ENCODE measurements at regions not wholly inside any gene's neighbourhood (a gene's known extent, or its start where the extent isn't known, plus 50 kb on each side); places are given as distances from the start of the nearest gene placed in this dataset.
"Not testable (repeated sequence)": the region's sequence is repeated elsewhere in the genome, so short reads cannot be mapped to it uniquely, and the experiment has no call there.

- no peaks in the 10 kb centered on the region for H3K36me3 ChIP-seq (ENCODE audit: control insufficient read depth, insufficient read depth, low read length)
- H3K9ac ChIP-seq (ENCODE audit: low read depth, low read length), result no peak overlapping the region
- no peak overlapping the region for H3K4me3 ChIP-seq (ENCODE audit: low read depth, low read length)
- peaks cover 12% of the 10 kb centered on the region for H3K4me1 ChIP-seq (ENCODE audit: control insufficient read depth, insufficient read depth, low read length)
- no peak overlapping the region for H3K27ac ChIP-seq (ENCODE audit: low read depth, low read length)
- no peaks in the 10 kb centered on the region for H3K27me3 ChIP-seq (ENCODE audit: control insufficient read depth, insufficient read depth, low read length)
- H3K9me3 ChIP-seq (ENCODE audit: control insufficient read depth, insufficient read depth, low read length), result no peaks in the 10 kb centered on the region
Observed at GRCh38 chr17:68760141-68760475, 158.9 kb upstream of the FAM20A start.

GRCh38 chr17:68759343-68760140 is 158.4 kb upstream of the FAM20A start:
- Histone ChIP-seq H3K27me3 (ENCODE audit: control insufficient read depth, insufficient read depth, low read length) (no peaks in the 10 kb centered on the region), H3K27ac (ENCODE audit: low read depth, low read length) (peak overlapping the region; percentile 82), H3K4me3 (ENCODE audit: low read depth, low read length) (peak overlapping the region; percentile 14; the same call in 1 of the 2 replicates), H3K9me3 (ENCODE audit: control insufficient read depth, insufficient read depth, low read length) (no peaks in the 10 kb centered on the region; the same call in 1 of the 2 replicates), H3K36me3 (ENCODE audit: control insufficient read depth, insufficient read depth, low read length) (no peaks in the 10 kb centered on the region), H3K4me1 (ENCODE audit: control insufficient read depth, insufficient read depth, low read length) (peaks cover 12% of the 10 kb centered on the region), H3K9ac (ENCODE audit: low read depth, low read length) (peak overlapping the region; percentile 74)

GRCh38 chr17:68759002-68759342 is 157.8 kb upstream of the FAM20A start:
- no peaks in the 10 kb centered on the region; the same call in 1 of the 2 replicates for H3K9me3 ChIP-seq (ENCODE audit: control insufficient read depth, insufficient read depth, low read length)
- no peaks in the 10 kb centered on the region for H3K36me3 ChIP-seq (ENCODE audit: control insufficient read depth, insufficient read depth, low read length)
- H3K4me1 ChIP-seq (ENCODE audit: control insufficient read depth, insufficient read depth, low read length), result peaks cover 12% of the 10 kb centered on the region
- peak overlapping the region; percentile 82 for H3K27ac ChIP-seq (ENCODE audit: low read depth, low read length)
- no peak overlapping the region for H3K4me3 ChIP-seq (ENCODE audit: low read depth, low read length)
- no peaks in the 10 kb centered on the region for H3K27me3 ChIP-seq (ENCODE audit: control insufficient read depth, insufficient read depth, low read length)
- peak overlapping the region; percentile 74 for H3K9ac ChIP-seq (ENCODE audit: low read depth, low read length)

GRCh38 chr17:68757866-68758757 is 156.9 kb upstream of the FAM20A start:
- not testable (repeated sequence) for H3K36me3 ChIP-seq (ENCODE audit: control insufficient read depth, insufficient read depth, low read length); H3K9ac ChIP-seq (ENCODE audit: low read depth, low read length); H3K9me3 ChIP-seq (ENCODE audit: control insufficient read depth, insufficient read depth, low read length); H3K4me3 ChIP-seq (ENCODE audit: low read depth, low read length); H3K27ac ChIP-seq (ENCODE audit: low read depth, low read length); H3K27me3 ChIP-seq (ENCODE audit: control insufficient read depth, insufficient read depth, low read length)
- peaks cover 12% of the 10 kb centered on the region for H3K4me1 ChIP-seq (ENCODE audit: control insufficient read depth, insufficient read depth, low read length)

GRCh38 chr17:68753985-68754769 is 153.0 kb upstream of the FAM20A start:
- Histone ChIP-seq H3K4me1 (ENCODE audit: control insufficient read depth, insufficient read depth, low read length) (peaks cover 21% of the 10 kb centered on the region), H3K27me3 (ENCODE audit: control insufficient read depth, insufficient read depth, low read length) (no peaks in the 10 kb centered on the region), H3K9ac (ENCODE audit: low read depth, low read length) (no peak overlapping the region), H3K36me3 (ENCODE audit: control insufficient read depth, insufficient read depth, low read length) (no peaks in the 10 kb centered on the region), H3K4me3 (ENCODE audit: low read depth, low read length) (no peak overlapping the region), H3K27ac (ENCODE audit: low read depth, low read length) (no peak overlapping the region), H3K9me3 (ENCODE audit: control insufficient read depth, insufficient read depth, low read length) (no peaks in the 10 kb centered on the region; the same call in 1 of the 2 replicates)

- no peaks in the 10 kb centered on the region for H3K36me3 ChIP-seq (ENCODE audit: control insufficient read depth, insufficient read depth, low read length)
- H3K9ac ChIP-seq (ENCODE audit: low read depth, low read length), result peak overlapping the region; percentile 42
- H3K27me3 ChIP-seq (ENCODE audit: control insufficient read depth, insufficient read depth, low read length), result no peaks in the 10 kb centered on the region
- peaks cover 7% of the 10 kb centered on the region; the same call in 1 of the 2 replicates for H3K9me3 ChIP-seq (ENCODE audit: control insufficient read depth, insufficient read depth, low read length)
- H3K4me3 ChIP-seq (ENCODE audit: low read depth, low read length), result peak overlapping the region; percentile 0; the same call in 1 of the 2 replicates
- H3K4me1 ChIP-seq (ENCODE audit: control insufficient read depth, insufficient read depth, low read length), result peaks cover 22% of the 10 kb centered on the region
- H3K27ac ChIP-seq (ENCODE audit: low read depth, low read length), result peak overlapping the region; percentile 94
Observed at GRCh38 chr17:68750208-68750562, 149.0 kb upstream of the FAM20A start.

- Histone ChIP-seq H3K27me3 (ENCODE audit: control insufficient read depth, insufficient read depth, low read length) (no peaks in the 10 kb centered on the region), H3K9me3 (ENCODE audit: control insufficient read depth, insufficient read depth, low read length) (peaks cover 12% of the 10 kb centered on the region; the same call in 1 of the 2 replicates), H3K27ac (ENCODE audit: low read depth, low read length) (peak overlapping the region; percentile 94), H3K4me3 (ENCODE audit: low read depth, low read length) (peak overlapping the region; percentile 0; the same call in 1 of the 2 replicates), H3K4me1 (ENCODE audit: control insufficient read depth, insufficient read depth, low read length) (peaks cover 22% of the 10 kb centered on the region), H3K36me3 (ENCODE audit: control insufficient read depth, insufficient read depth, low read length) (no peaks in the 10 kb centered on the region), H3K9ac (ENCODE audit: low read depth, low read length) (peak overlapping the region; percentile 42)
Observed at GRCh38 chr17:68749349-68750207, 148.4 kb upstream of the FAM20A start.

- H3K9ac ChIP-seq (ENCODE audit: low read depth, low read length), result no peak overlapping the region
Observed at GRCh38 chr17:68748381-68748780, 147.2 kb upstream of the FAM20A start.

GRCh38 chr17:68740555-68741447 is 139.6 kb upstream of the FAM20A start:
- Histone ChIP-seq H3K4me3 (ENCODE audit: low read depth, low read length) (no peak overlapping the region), H3K9ac (ENCODE audit: low read depth, low read length) (no peak overlapping the region), H3K4me1 (ENCODE audit: control insufficient read depth, insufficient read depth, low read length) (peaks cover 12% of the 10 kb centered on the region), H3K36me3 (ENCODE audit: control insufficient read depth, insufficient read depth, low read length) (no peaks in the 10 kb centered on the region), H3K27ac (ENCODE audit: low read depth, low read length) (no peak overlapping the region), H3K9me3 (ENCODE audit: control insufficient read depth, insufficient read depth, low read length) (peaks cover 22% of the 10 kb centered on the region), H3K27me3 (ENCODE audit: control insufficient read depth, insufficient read depth, low read length) (no peaks in the 10 kb centered on the region)

More at GRCh38 chr17:68748381-68748780, 147.2 kb upstream of the FAM20A start:
- Histone ChIP-seq H3K4me3 (ENCODE audit: low read depth, low read length) (no peak overlapping the region), H3K27ac (ENCODE audit: low read depth, low read length) (no peak overlapping the region), H3K27me3 (ENCODE audit: control insufficient read depth, insufficient read depth, low read length) (no peaks in the 10 kb centered on the region), H3K36me3 (ENCODE audit: control insufficient read depth, insufficient read depth, low read length) (no peaks in the 10 kb centered on the region), H3K4me1 (ENCODE audit: control insufficient read depth, insufficient read depth, low read length) (peaks cover 22% of the 10 kb centered on the region), H3K9me3 (ENCODE audit: control insufficient read depth, insufficient read depth, low read length) (peaks cover 12% of the 10 kb centered on the region; the same call in 1 of the 2 replicates)
